K562 (cell line): ENCODE measurements at regions not wholly inside any gene's neighbourhood (a gene's known extent, or its start where the extent isn't known, plus 50 kb on each side); places are given as distances from the start of the nearest gene placed in this dataset.
"Not testable (repeated sequence)": the region's sequence is repeated elsewhere in the genome, so short reads cannot be mapped to it uniquely, and the experiment has no call there.

ENCODE experiments used
- KLF10 ChIP-seq: fragments of 250-450 bp; sonication (Bioruptor Pico); IDR thresholded peaks from 2 replicates; pipeline ENCODE4 v1.6.1; 2021; ENCODE audit warnings: matching md5 sums
- POLR2AphosphoS5 ChIP-seq: IDR thresholded peaks from 2 replicates; pipeline ENCODE4 v1.6.1; 2011; ENCODE audit warnings: mild to moderate bottlenecking, low read depth, low read length, moderate library complexity; ENCODE audit not compliant: control insufficient read depth, insufficient read depth
- TF ChIP-seq, protein P1 (sequence below): sonication (generic); formaldehyde crosslinking; IDR thresholded peaks from 2 replicates; pipeline ENCODE4 v1.9.0; 2022; ENCODE audit warnings: mild to moderate bottlenecking, missing genetic modification reagents
- TF ChIP-seq, protein P2 (sequence below): fragments of 250-450 bp; sonication (Bioruptor Pico); IDR thresholded peaks from 2 replicates; pipeline ENCODE4 v1.5.0; 2020; ENCODE audit warnings: mild to moderate bottlenecking

DNA sequence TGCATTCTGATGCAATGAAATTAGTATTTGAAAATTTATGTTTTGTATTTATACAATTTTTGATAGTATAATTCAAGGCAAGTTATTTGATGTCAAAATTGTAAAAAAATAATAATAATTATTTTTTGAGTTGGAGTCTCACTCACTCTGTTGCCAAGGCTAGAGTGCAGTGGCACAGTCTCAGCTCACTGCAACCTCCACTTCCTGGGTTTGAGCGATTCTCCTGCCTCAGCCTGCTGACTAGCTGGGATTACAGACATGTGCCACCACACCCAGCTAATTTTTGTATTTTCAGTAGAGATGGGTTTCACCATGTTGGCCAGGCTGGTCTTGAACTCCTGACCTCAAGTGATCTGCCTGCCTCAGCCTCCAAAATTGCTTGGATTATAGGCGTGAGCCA is 342.4 kb upstream of the ARPP21 start:
- not testable (repeated sequence) for TF ChIP-seq POLR2AphosphoS5; KLF10 (CRISPR knock-in tag)
- TF ChIP-seq, protein P1, sequence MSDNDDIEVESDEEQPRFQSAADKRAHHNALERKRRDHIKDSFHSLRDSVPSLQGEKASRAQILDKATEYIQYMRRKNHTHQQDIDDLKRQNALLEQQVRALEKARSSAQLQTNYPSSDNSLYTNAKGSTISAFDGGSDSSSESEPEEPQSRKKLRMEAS = not testable (repeated sequence)
- TF ChIP-seq, protein P2, sequence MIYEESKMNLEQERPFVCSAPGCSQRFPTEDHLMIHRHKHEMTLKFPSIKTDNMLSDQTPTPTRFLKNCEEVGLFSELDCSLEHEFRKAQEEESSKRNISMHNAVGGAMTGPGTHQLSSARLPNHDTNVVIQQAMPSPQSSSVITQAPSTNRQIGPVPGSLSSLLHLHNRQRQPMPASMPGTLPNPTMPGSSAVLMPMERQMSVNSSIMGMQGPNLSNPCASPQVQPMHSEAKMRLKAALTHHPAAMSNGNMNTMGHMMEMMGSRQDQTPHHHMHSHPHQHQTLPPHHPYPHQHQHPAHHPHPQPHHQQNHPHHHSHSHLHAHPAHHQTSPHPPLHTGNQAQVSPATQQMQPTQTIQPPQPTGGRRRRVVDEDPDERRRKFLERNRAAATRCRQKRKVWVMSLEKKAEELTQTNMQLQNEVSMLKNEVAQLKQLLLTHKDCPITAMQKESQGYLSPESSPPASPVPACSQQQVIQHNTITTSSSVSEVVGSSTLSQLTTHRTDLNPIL (CRISPR knock-in tag) = not testable (repeated sequence)
